Hematopoietic multipotent progenitor cell treated with erythropoietin and hydrocortisone succinate and interleukin-3 and kit ligand, for 6 days (in vitro differentiated cells): ENCODE measurements at regions not wholly inside any gene's neighbourhood (a gene's known extent, or its start where the extent isn't known, plus 50 kb on each side); places are given as distances from the start of the nearest gene placed in this dataset.

Source experiments
- DNase-seq: peaks from one replicate; pipeline ENCODE4 v3.0.0-alpha.2; 2015

DNA sequence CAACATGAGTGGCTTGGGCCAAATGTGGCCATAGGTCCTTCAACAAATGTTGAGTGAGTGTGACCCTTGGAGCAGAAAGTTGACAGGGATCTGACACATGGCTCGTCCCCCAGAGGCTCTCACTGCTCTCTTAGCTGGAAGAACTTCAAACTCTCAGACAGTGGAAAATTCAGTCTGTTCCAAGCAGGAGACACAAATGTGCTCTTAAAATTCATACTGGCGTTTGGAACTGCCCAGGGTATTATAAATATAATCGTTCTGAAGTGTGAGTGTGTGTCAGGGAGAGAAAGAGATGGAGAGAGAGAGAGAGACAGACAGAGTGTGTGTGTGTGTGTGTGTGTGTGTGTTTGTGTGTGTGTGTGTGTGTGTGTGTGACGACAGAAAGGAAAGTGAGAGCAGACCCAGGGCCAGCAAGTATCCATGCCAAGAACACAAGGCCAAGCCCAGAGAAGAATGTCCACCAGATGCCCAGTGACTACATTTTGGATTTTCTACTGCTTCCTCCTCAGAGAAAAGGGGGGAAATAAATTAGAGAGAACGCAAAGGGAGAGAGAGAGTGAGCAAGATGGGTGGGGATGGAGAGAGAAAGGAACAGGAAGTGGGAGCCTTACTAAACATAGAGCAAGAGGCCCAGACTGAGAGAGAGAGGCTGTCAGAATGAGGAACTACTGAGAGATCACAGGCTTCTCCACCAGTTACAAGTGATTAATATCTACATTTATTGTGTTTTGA, 193.6 kb upstream of the NUDT4 start:
- peak; percentile 88 for DNase-seq

DNA sequence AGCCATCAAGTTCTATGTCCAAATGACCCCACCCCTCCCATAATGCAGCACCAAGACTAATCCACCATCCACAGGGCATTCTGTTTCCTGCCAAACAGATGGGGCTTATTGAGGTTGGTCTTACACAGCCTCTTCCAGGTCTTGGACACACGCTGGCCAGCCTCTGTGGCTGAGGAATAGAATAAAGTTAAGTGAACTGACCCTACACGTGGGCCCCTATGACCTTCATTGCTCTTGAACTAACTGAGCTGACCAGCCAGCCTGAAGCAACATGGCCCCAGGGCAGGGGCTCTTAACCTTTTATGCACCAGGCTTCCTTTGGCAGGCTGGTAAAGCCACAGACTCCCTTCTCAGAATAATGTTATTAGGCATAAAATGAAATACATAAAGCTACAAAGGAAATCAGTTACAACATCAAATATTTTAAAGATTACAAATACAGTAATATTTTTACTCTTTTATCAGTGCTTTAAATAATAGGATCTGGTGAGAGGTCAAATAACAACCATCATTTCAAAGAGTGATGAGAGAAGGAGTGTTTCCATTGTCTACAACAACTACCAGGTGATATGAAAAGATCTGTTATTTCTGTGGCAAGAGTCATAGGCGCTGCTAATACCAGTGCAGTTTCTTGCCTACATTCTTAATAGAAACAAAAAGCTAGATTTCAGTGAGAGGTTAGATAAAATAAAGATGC, 192.9 kb upstream of the NUDT4 start:
- DNase-seq = no peak

DNA sequence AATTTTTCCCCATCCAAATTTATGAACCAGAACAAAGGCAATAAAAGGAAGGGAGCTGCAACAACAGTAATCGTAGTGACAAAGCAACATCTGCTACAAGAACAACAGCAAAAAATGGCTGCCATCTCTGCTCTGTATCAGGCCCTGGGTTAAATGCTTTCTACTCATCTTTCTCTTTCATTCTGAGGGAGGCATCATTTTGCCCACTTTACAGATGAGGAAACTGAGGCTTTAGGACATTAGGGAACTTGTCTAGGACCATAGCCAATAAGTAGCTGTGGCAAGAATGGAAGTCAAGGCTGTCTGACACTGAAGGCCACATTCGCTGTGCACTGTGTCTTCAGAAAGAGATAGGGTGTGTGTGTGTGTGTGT, 192.4 kb upstream of the NUDT4 start:
- no peak for DNase-seq

- no peak for DNase-seq
Observed at GRCh38 chr12:93186131-93186530, 191.6 kb upstream of the NUDT4 start.

- no peak for DNase-seq
Observed at GRCh38 chr12:93186621-93187020, 191.1 kb upstream of the NUDT4 start.

DNA sequence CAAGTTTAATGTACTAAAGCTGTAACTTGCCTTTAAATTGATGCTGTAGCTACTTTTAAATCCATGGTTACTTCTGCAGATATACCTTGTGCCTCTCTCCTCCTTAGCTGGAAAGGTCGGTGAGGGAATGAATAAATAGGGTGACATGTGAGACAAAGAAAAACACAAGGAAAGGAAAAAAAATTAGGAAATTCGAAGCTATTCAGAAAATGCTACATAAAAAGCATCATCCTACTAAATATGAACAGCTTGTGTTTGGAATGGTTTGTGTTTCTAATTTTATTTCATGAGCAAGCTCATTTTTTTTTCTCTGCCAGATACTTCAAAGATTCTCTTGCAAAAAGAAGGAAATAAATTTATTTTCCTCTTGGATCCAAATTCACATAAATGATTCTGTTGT, 186.3 kb upstream of the NUDT4 start:
- no peak for DNase-seq

DNA sequence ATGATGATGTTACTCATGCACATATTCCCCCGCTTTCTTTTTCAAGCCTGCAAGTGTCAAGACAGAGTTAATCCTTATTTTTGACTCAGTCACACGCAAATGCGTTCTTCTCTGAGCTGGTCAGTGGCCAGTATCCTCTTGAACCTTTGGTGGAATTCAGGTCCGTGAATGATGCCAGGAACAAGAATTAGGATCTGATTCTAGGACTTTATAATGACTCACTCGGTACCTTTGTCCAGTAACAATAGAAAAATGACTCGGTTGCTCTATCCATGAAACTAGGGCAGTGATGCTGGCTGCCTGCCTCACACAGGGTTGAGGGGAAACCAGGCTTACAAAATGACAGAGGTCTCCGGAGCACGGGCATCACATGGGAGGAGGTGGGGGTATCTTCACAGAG, 185.8 kb upstream of the NUDT4 start:
- DNase-seq = no peak

DNA sequence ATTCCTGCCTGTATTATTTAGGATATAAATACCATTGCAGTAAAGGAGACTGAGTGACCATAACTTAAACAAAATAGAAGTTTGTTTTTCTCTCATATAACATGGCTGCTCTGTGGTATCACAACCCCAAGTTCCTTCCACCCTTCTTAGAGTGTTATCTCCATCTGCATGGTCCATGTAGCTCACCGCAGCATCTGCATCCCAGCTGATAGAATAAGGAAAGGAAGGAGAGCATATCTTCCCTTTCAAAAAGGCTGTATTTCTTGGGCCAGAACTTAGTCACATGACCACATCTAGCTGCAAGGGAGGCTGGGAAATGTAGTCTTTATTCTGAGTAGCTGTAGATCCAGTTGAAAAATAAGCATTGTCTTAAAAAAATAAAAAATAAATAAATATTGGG, 184.8 kb upstream of the NUDT4 start:
- DNase-seq = peak; percentile 57

GRCh38 chr12:93195511-93195910, 182.2 kb upstream of the NUDT4 start:
- DNase-seq = no peak

- no peak for DNase-seq
Observed at GRCh38 chr12:93197067-93197593, 180.6 kb upstream of the NUDT4 start.

DNA sequence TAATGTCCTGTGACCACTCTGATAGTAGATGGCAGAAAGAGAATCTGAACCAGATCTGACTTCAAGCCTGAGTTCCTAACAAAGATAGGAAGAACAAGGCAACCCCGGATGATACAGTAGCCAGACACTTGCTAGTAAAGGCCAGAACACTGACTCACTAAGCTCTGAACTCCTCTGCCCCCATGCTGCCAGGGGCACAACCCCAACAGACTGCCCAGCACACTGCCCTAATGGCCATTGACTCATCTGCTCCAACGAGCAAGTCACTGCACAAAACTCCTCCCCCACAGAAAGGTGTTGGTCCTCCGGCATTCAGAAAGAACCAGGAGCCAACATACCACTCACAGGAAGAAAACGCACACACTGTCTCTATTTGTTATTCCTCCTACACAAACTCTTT, 179.6 kb upstream of the NUDT4 start:
- no peak for DNase-seq

DNA sequence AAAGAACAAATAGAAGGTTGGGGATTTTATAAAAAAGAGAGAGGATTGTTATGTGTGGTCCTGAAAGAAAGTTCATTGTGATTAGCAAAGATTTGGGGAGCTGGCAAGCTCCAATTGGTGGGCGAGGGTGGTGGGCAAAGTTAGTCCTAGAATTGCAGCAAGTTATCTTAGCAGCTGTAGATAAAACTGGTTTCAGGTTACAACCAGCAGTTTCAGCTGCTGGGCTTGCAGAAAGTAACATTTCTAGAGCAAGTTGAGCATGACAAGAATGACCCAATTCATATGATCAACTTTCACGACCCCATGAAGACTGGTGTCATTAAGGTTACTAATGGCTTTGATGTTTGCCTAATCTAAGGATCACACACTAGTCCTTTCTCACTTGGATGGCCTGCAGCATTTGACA, 177.9 kb upstream of the NUDT4 start:
- DNase-seq = no peak

- DNase-seq = no peak
Observed at GRCh38 chr12:93200291-93200917, 177.3 kb upstream of the NUDT4 start.

DNA sequence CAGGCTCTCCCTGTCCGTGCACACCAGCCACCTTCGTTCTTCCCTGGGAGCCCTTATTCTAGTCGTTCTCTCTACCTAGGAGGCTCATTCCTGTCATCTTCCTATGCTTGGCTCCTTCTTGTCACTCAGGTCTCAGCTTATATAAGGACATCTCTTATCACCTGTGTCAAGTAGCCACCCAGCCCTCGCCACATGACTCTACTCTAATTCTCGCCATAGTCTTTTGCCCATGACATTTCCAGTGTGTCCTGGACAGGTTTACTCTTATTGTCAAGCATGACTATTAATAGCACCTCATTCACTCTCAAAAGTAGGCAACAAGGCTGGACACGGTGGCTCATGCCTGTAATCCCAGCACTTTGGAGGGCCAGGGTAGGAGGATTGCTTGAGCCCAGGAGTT, 175.7 kb upstream of the NUDT4 start:
- no peak for DNase-seq

DNA sequence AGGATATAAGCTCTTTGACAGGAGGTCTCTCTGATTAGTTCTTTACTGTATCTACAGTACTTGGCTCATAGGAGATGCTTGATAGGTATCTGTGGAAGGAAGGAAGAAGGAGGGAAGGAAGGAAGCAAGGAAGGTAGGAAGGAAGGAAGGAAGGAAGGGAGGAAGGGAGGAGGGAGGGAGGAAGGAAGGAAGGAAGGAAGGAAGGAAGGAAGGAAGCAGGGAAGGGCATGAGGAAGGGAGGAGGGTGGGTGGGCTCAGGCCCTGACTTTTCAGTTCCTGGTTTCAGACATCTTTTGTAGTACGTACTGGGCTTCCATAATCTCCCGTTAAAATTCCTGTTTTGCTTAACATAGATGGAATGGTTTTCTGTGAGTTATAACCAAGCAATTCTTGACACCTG, 175.0 kb upstream of the NUDT4 start:
- no peak for DNase-seq

- DNase-seq = no peak
Observed at GRCh38 chr12:93203361-93203760, 174.4 kb upstream of the NUDT4 start.

- no peak for DNase-seq
Observed at GRCh38 chr12:93204896-93205295, 172.8 kb upstream of the NUDT4 start.

DNA sequence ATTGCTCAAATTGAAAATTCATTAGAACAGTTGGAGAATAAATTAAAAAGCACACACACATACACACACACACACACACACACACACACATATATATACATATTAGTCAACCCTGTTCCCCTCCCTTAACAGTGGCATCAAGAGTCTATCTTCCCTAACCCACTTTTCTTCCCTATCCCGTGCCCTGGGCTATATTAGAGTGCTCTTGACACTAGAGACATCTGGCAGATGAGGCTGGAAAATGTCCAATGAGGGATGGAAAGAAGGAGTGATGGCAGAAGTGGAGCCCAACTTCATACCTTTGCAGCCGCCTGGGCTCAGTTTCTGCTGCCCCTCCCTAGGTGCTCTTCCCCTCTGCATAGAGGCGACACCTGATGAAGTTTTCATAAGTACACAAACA, 172.4 kb upstream of the NUDT4 start:
- DNase-seq = no peak

GRCh38 chr12:93208011-93208410, 169.7 kb upstream of the NUDT4 start:
- DNase-seq = no peak

DNA sequence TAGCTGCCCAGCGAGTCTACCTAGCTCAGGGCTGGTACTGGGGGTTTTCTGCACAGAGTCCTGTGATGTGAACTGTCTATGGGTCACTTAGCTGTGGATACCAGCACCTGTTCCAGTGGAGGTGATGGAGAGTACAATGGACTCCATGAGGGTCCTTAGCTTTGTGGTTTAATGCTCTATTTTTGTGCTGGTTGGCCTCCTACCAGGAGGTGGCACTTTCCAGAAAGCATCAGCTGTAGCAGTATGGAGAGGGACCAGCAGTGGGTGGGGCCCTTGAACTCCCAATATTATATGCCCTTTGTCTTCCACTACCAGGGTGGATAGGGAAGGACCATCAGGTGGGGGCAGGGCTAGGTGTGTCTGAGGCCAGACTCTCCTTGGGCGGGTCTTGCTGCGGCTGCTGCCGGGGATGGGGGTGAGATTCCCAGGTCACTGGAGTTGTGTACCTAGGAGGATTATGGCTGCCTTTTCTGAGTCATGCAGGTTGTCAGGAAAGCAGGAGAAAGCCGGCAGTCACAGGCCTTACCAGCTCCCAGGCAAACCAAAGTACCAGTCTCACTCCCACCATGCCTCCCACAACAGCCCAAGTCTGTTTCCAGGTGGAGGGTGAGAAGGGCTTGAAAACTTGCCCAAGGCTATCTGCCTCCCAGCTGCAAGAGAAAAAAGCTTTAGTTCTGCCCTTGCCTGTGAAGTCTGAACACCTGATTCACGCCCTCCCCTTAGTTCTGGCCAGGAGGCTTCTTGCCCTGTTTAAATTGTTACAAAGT, 163.0 kb upstream of the NUDT4 start:
- DNase-seq = no peak

- DNase-seq = no peak
Observed at GRCh38 chr12:93215290-93215678, 162.4 kb upstream of the NUDT4 start.

DNA sequence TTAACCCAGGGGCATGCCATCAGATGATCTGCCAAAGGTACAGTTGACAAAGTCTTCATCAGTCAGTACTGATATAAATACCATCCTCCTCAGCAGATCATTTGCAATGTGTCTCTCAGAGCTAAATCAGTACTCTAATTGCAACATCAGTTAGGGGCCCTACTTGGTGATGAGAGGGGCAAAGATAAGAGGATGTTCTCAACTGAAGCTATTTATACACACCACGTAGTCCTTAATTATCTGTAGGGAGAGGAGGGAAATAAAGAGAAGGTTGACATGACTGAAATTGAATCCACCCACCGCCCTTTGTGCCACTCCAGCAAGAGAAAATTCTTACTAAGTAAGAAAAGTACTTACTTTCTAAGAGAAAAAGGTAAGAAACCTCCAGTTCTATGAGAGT, 157.8 kb upstream of the NUDT4 start:
- DNase-seq = peak; percentile 14

DNA sequence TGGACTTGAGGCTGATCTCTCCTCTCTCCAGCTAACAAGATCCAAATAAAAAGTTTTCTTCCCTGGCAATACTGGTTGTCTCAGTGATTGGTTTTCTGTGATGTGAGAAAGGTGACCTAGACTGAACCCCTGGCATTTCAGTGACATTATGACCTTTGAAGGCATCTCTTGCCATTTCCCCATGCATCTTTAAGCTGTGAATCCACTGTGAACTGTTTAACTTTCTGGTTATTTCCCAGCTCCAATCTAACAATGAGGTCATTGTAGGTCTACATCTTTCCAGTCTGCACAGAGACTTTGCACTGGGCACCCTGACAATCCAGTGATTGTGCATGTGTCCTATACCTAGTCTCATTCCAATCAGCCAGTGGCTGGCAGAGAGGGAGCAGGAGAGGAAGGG, 155.9 kb upstream of the NUDT4 start:
- no peak for DNase-seq
